ENCODE measurements at regions not wholly inside any gene's neighbourhood (a gene's known extent, or its start where the extent isn't known, plus 50 kb on each side); places are given as distances from the start of the nearest gene placed in this dataset.
"Not testable (repeated sequence)": the region's sequence is repeated elsewhere in the genome, so short reads cannot be mapped to it uniquely, and the experiment has no call there.

GRCh38 chr5:74534397-74535129 is 106.0 kb downstream of the ENC1 start:
- DNase-seq (ENCODE audit: low read depth), result no peak

DNA sequence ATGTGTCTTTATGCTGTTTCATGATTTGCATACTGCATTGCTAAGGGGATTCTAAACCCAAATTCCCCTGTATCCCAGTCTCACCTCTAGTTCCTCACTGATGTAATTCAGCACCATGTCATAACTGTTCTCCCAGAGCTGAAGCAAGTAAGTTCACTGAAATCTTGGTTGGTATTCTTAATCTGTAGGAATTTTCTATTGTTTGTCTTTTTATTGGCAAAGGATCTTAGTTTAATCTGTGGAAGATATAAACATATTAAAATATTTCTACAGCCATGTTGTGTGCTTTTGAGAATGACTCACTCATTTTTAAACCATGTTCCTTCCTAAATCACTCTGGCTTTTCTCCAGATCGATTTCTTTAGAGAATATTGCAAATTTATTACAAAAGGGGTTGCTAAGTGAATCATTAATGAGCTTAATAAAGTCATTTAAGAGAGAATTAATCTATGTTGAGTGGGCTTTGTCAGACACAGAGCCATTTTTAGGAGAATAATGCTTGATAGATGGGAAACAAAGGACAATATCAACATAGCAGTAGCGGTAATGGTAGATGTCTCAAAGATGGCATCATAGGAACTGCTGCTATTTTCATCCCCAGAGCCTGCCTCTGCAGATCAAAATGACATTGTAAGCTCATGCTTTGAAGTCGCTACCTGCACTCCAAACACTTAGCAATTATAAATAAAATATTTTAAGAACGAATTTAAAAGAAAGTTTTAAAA is 110.0 kb downstream of the ENC1 start:
- no peak for DNase-seq (ENCODE audit: low read depth)

DNA sequence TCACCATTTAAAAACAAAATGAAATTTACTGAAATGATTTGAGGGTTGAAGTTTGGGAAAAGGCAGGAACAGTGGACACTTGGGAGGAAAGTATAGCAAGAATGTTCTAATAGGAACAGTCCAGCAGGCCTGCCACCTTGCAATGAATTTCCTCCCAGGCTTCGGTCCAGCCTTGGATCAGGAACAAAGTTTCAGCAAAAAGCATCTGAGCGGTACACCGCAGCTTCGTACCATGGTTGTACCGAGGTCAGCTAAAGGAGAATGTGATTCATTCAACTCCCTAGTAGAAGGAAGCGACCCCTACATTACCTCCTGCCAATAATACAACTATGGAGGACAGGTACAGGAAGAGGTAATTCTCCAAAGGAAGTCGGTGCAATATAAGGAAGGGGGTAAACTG is 111.4 kb downstream of the ENC1 start:
- DNase-seq (ENCODE audit: low read depth), result no peak

- DNase-seq (ENCODE audit: low read depth), result no peak
Measured at GRCh38 chr5:74526111-74526510, 114.4 kb downstream of the ENC1 start.

- not testable (repeated sequence) for DNase-seq (ENCODE audit: low read depth)
Measured at GRCh38 chr5:74524767-74525166, 115.8 kb downstream of the ENC1 start.

GRCh38 chr5:74523698-74524097 is 116.8 kb downstream of the ENC1 start:
- not testable (repeated sequence) for DNase-seq (ENCODE audit: low read depth)

DNA sequence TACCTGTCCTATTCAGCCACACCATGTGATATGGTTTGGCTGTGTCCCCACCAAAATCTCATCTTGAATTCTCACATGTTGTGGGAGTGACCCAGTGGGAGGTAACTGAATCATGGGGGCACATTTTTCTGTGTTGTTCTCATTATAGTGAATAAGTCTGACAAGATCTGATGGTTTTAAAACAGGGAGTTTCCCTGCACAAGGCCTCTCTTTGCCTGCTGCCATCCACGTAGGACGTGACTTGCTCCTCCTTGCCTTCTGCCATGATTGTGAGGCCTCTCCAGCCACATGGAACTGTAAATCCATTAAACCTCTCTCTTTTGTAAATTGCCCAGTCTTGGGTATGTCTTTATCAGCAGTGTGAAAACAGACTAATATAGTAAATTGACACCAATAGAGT is 117.7 kb downstream of the ENC1 start:
- not testable (repeated sequence) for DNase-seq (ENCODE audit: low read depth)

- no peak for DNase-seq (ENCODE audit: low read depth)
Measured at GRCh38 chr5:74521401-74521800, 119.1 kb downstream of the ENC1 start.

GRCh38 chr5:74519679-74520078 is 120.8 kb downstream of the ENC1 start:
- no peak for DNase-seq (ENCODE audit: low read depth)

DNA sequence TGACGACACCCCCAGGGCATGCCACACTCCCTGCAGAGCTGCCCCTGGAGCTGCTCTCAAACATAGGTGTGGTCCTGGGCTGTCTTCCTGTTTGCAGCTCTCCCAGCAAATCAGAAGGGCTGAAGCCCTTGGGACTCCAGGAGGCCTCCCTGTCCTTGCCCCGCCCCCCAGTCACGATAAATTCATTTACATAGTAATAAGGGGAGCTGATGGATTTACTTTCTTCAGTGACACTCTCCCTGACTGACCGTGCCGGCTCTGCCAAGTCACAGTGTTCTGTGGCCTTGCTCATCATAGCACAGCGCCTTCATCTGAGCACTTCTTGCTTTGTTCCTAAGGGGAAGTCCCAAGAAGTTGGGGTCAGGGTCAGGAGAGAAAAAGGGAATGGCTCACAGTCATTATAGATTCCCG is 121.4 kb downstream of the ENC1 start:
- DNase-seq (ENCODE audit: low read depth), result no peak

DNA sequence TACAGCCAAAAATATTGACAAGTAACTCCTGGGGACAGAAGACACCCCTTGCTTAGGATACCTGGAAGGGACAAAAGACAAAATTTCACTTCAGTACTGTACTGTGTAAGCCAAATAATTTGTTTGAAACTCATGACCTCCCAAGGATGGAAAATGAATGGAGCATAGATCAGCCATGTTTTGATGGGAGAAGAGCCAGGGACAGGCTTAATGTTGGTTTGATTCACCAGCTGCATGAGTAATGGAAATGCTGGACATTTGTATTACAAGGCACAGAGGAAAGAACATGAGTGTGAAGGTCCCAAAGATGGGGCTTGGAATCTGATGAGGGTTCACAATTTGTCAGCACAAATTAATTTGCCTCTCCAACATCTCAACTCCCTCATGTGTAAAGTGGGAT is 122.8 kb downstream of the ENC1 start:
- DNase-seq (ENCODE audit: low read depth), result no peak

DNA sequence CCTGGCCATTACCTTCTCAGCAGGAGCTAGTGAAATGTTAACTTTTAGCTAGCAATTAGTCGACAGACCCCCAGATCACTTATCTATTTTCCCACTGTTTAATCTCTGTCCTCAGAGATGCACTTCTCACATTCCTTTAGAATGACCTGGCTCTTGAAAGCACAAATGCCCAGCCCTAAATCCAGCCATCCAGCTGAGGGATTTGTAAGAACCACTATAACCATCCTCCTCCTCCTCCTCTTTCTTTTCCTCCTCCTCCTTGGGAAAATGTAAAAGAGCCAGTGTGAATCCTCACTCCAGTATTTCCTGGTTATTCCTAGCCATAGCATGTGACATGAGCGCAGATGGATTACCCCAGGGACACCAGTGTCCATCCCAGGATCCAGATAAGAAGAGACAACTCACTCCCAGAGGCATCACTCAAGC is 124.3 kb downstream of the ENC1 start:
- DNase-seq (ENCODE audit: low read depth), result no peak

DNA sequence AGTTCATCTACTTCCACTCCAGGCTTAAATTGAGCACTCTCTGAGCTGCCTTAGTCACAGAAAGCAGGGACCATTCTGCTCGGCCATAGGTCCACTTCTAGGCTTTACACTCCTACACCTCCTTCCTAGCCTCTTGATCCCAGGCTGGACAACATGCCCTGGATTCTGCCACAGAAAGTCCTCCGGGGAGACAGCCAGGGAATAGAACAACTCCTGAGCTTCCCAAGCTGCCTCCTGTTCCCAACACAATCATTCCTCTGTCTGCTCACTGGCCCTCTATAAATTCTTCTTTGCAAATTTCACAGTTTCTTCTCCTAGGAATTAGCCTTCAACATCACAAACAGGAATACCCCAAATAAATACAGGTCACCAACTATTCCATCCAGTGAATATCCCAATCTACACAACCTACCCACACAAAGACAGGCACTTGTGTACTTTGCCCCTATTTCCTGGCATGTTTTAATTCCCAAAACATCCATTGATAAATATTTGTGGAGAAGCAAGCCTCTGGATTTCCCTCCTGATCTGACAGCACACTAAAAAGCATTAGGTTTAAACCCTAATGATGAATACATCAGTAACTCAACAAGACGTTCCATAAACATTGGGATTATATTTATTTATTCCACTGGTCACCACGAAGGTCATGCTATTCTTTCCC is 125.5 kb downstream of the ENC1 start:
- no peak for DNase-seq (ENCODE audit: low read depth)

- not testable (repeated sequence) for DNase-seq (ENCODE audit: low read depth)
Measured at GRCh38 chr5:74511770-74512169, 128.8 kb downstream of the ENC1 start.

DNA sequence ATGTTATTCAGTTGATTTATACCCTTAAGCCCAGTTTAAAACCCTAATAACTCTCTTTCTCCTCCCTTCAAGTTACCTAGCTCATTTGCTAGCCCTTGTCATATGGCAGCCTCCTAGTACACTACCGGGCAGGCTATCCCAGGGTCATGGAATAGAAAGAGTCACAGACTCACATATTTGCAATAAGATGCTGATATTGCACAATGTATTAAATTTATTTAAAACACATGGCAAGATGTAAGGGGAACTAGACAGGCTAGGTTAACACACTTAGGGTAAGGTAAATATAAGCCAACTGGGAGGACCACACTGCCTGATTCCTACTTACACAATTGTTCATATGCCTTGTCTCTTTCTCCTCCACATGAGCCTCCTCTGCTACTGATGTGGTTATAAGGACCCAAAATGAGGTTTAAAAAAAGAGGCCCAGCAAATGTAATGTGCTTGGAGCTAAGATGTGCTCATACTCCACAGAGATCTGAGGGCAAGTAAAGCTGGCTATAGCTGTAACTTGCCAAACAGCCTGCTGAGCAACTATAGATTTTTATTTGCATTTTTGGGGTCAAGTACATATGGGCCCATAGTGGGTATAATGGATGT is 130.0 kb downstream of the ENC1 start:
- DNase-seq (ENCODE audit: low read depth), result no peak

DNA sequence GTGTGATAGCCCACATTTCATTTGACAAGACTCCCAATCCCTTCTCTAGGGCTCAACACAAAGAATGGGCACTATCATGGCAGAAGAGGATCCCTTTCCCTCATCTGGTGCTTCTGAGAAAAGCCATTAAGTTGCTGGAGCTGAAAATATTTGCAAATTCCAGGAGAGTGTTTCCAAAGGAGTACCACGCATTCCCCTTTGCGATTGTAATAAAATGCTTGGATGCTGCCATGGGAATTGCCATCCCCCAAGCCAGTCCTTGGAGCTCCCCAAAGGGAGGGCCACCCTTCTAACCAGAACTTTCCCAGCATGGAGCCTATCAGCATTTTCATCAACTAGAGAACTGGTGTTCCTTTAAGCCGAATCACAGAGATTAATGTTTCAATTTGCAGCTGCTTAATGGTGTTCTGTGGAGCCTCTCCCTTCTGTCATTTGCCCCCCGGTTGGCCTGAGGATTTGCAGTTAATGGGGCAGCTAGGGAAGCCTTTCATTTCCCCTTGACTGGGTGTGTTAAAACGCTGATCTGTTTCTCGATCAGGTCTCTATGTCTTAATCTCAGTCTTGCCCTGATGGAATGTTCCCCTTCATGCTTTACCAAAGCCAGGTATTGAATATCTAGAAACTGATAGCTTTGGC is 133.0 kb downstream of the ENC1 start:
- DNase-seq (ENCODE audit: low read depth), result no peak

DNA sequence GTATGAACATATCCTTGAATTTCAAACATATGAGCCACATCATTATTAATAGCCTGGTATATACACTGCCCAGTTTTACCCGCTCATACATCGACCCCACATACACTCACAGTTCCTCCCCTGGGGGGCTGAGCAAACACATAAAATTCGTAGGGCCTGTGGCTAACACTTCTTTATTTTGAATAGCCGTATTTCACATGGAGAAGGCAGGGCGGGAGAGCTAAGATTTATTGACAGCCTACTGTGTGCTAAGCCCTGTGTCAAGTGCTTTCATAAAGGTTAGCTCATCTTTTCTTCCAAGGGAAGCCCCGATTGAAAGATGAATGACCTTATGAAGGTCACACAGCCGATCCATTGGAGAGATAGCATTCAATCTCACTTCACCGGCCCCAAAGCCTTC is 134.4 kb downstream of the ENC1 start:
- DNase-seq (ENCODE audit: low read depth), result no peak

- no peak for DNase-seq (ENCODE audit: low read depth)
Measured at GRCh38 chr5:74504463-74504862, 136.1 kb downstream of the ENC1 start.

DNA sequence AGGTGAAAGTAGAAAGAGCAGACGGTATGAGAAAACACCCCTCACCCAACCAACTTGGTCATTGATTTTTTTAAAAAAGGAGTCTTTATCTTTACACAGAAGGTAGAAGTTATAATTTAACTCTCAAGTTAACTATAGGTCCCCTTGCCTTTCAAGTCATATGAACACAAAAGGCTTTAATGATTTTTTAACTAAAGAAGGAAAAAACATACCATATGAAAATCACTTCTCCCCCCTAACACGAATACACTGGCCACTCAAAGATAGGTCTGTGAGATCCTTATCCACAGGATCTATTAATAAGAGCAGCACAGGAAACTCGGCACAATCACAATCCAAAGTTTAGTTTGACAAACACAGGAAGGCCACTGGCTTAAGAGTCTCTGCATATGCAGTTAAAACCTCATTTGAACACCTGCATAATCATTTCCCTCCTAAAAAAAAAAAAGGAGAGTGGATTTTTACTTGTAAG is 138.0 kb downstream of the ENC1 start:
- DNase-seq (ENCODE audit: low read depth), result no peak

- no peak for DNase-seq (ENCODE audit: low read depth)
Measured at GRCh38 chr5:74501674-74502478, 138.7 kb downstream of the ENC1 start.

Measured in T-helper 22 cell (primary cell).